DND-41 (cell line): ENCODE measurements at regions not wholly inside any gene's neighbourhood (a gene's known extent, or its start where the extent isn't known, plus 50 kb on each side); places are given as distances from the start of the nearest gene placed in this dataset.

Source experiments
- ATAC-seq: fragments of 200-7000 bp; cut with Tn5 transposase; 3 replicates; pipeline ENCODE4 v1.9.1; 2021; ENCODE audit warnings: low read depth; ENCODE audit not compliant: insufficient read depth
- DNase-seq: peaks from one replicate; pipeline ENCODE4 v3.0.0-alpha.2; 2020
- H2AFZ ChIP-seq: 2 replicates; pipeline ENCODE4 v1.6.0; 2012; ENCODE audit warnings: low read depth, low read length
- H3K27ac ChIP-seq: 2 replicates; pipeline ENCODE4 v1.5.1; 2012; ENCODE audit warnings: low read length, inconsistent platforms
- H3K27me3 ChIP-seq: fragments of 200-600 bp; sonication (generic); 2 replicates; pipeline ENCODE4 v1.6.0; 2012; ENCODE audit warnings: low read length, mild to moderate bottlenecking, inconsistent platforms; ENCODE audit not compliant: insufficient read depth, poor library complexity
- H3K36me3 ChIP-seq: 2 replicates; pipeline ENCODE4 v1.5.1; 2012; ENCODE audit warnings: low read length, inconsistent platforms; ENCODE audit not compliant: insufficient read depth
- H3K4me1 ChIP-seq: 2 replicates; pipeline ENCODE4 v1.5.1; 2012; ENCODE audit warnings: mild to moderate bottlenecking, low read length; ENCODE audit not compliant: insufficient read depth
- H3K4me2 ChIP-seq: 2 replicates; pipeline ENCODE4 v1.6.0; 2012; ENCODE audit warnings: mild to moderate bottlenecking, moderate library complexity, low read length, inconsistent platforms; ENCODE audit not compliant: insufficient read depth
- H3K4me3 ChIP-seq, 2 experiments: fragments of 200-600 bp in 1 of 2; shearing (Covaris generic) in 1 of 2; 2 replicates each; pipeline ENCODE4 v1.5.1; 2012 to 2016; ENCODE audit warnings: inconsistent platforms in 2 of 2, low read length in 2 of 2, mild to moderate bottlenecking in 2 of 2, low read depth in 1 of 2, moderate library complexity in 1 of 2
- H3K79me2 ChIP-seq: 2 replicates; pipeline ENCODE4 v1.6.0; 2012; ENCODE audit warnings: low read length, inconsistent platforms; ENCODE audit not compliant: insufficient read depth
- H3K9ac ChIP-seq: 2 replicates; pipeline ENCODE4 v1.6.0; 2012; ENCODE audit warnings: low read depth, mild to moderate bottlenecking, inconsistent platforms, low read length, moderate library complexity
- H3K9me3 ChIP-seq: 2 replicates; pipeline ENCODE4 v1.5.1; 2012; ENCODE audit warnings: low read length, moderate library complexity, mild to moderate bottlenecking, inconsistent platforms; ENCODE audit not compliant: insufficient read depth, severe bottlenecking
- H4K20me1 ChIP-seq: 2 replicates; pipeline ENCODE4 v1.6.0; 2012; ENCODE audit warnings: low read length; ENCODE audit not compliant: insufficient read depth
- CTCF ChIP-seq: IDR thresholded peaks from 2 replicates; pipeline ENCODE4 v1.5.1; 2012; ENCODE audit warnings: borderline replicate concordance, low read length, moderate library complexity, mild to moderate bottlenecking; ENCODE audit not compliant: poor library complexity, severe bottlenecking; ENCODE audit errors: extremely low read depth
- EZH2 ChIP-seq: IDR thresholded peaks from 3 replicates; pipeline ENCODE4 v1.6.1; 2012; ENCODE audit warnings: borderline replicate concordance, low read depth, mild to moderate bottlenecking, moderate library complexity, low read length, inconsistent platforms; ENCODE audit not compliant: severe bottlenecking

GRCh38 chr13:40434516-40435397 is 231.7 kb downstream of the FOXO1 start:
- DNase-seq (no peak), ATAC-seq (no peak)
- Histone ChIP-seq H3K9ac (no peak overlapping the region), H3K36me3 (no peaks in the 10 kb centered on the region), H3K4me2 (no peak overlapping the region), H3K9me3 (no peaks in the 10 kb centered on the region), H2AFZ (no peak overlapping the region), H3K4me3 (no peak overlapping the region), H4K20me1 (no peaks in the 10 kb centered on the region), H3K4me1 (no peaks in the 10 kb centered on the region), H3K79me2 (no peaks in the 10 kb centered on the region), H3K27me3 (no peaks in the 10 kb centered on the region), H3K27ac (no peak overlapping the region)
- TF ChIP-seq EZH2 (no peak), CTCF (no peak)

GRCh38 chr13:40438022-40438680 is 228.3 kb downstream of the FOXO1 start:
- no peaks in the 10 kb centered on the region for H4K20me1 ChIP-seq
- no peak overlapping the region for H3K9ac ChIP-seq
- H3K4me2 ChIP-seq = no peak overlapping the region

GRCh38 chr13:40438999-40439797 is 227.2 kb downstream of the FOXO1 start:
- Histone ChIP-seq H3K4me3 (no peak overlapping the region), H4K20me1 (no peaks in the 10 kb centered on the region), H3K27ac (no peak overlapping the region), H3K36me3 (no peaks in the 10 kb centered on the region), H3K4me1 (no peaks in the 10 kb centered on the region), H3K9ac (no peak overlapping the region), H2AFZ (no peak overlapping the region), H3K79me2 (no peaks in the 10 kb centered on the region), H3K4me2 (no peak overlapping the region), H3K27me3 (no peaks in the 10 kb centered on the region), H3K9me3 (no peaks in the 10 kb centered on the region)
- TF ChIP-seq CTCF (no peak), EZH2 (no peak)
- DNase-seq (no peak), ATAC-seq (no peak)

More at GRCh38 chr13:40438022-40438680, 228.3 kb downstream of the FOXO1 start:
- no peak for DNase-seq
- ATAC-seq = no peak
- Histone ChIP-seq H3K79me2 (no peaks in the 10 kb centered on the region), H3K9me3 (no peaks in the 10 kb centered on the region), H3K4me1 (no peaks in the 10 kb centered on the region), H3K36me3 (no peaks in the 10 kb centered on the region), H2AFZ (no peak overlapping the region), H3K27me3 (no peaks in the 10 kb centered on the region), H3K4me3 (no peak overlapping the region), H3K27ac (no peak overlapping the region)
- TF ChIP-seq EZH2 (no peak), CTCF (no peak)
